ENCODE measurements at regions not wholly inside any gene's neighbourhood (a gene's known extent, or its start where the extent isn't known, plus 50 kb on each side); places are given as distances from the start of the nearest gene placed in this dataset.

DNA sequence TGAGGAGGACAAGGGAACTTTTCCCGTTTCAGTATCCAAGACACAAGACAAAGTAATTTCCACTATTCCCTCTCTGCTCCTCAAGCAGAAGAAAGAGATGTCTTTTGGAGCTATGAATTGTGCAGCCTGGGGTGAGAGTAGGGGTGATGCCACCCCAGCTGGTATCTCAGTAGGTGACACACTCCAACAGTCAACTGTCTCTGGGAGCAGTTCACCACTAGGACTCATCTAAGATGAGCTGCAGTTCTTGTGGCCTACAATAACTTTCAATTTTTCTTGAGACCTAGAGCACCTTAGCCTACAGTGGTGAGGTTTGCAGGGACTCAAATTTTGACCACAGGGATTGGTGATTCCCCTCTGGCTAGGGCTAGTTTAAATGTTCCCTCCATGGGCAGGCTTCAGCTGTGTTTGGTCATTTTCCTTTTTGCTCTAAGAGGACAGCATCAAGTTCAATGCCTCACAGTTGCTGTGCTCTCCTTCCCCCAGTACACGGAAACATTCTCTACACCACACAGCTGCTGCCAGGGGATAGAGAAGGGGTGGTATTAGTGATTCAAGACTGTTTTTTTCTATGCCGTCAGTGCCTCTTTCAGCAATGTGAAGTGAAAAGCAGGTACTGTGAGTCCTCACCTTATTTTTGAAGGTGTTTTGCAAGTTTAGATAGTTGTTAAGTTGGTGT lies 278.6 kb upstream of the RORB start:
- no peak for TF ChIP-seq YY1 (IDR thresholded peaks at IDR 0.05; ENCODE audit: insufficient read depth, insufficient read length)
- TF ChIP-seq ZNF274 (IDR thresholded peaks at IDR 0.05; ENCODE audit: low read depth, low read length): no peak
- no peak for TF ChIP-seq SUZ12 (IDR thresholded peaks at IDR 0.05; ENCODE audit: extremely low read depth, insufficient read depth, insufficient read length)
